ENCODE measurements at regions not wholly inside any gene's neighbourhood (a gene's known extent, or its start where the extent isn't known, plus 50 kb on each side); places are given as distances from the start of the nearest gene placed in this dataset.
A peak's percentile ranks its signal among the peaks of the same experiment; 100 is the strongest.

DNA sequence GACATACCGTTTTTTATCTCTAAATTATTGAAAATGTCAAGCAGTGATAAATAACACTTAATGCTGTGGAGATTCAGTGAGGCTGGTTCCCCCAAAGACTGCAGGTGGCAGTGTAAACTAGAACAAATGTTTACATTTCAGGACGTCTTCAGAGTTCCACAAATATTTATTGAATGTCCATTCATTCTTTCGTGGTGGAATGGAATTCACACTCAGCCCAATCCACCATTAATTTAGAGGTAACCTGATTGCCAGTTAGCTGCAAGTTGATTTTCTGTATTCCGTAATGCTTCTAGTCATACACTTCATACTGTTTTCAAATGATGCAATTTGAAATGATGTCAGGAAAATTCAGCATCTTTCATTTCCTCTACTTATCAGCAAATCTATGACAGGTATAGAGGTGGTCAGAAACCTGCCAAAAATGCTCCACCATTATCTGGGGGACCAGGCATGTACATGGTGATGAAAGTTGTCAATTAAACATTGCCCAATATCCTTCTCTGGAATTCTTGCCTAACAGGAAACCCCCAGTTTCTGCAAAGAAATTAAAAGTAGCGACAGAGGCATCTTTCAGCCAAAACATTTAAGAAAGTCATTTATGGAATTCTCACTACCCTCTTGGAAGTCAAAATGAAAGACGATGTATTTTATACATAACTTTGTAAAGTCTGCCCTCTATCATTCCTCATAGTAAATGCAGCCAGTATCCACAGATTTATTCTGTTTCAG, 94.3 kb upstream of the BMAL1 start:
- Histone ChIP-seq H3K27ac (replicated peaks in 1 of 4) (no peak overlapping the region), H3K27me3 (no peaks in the 10 kb centered on the region)
- intact Hi-C loops (cut with DNase I) = loop anchor here (2.0 kb wide), 1 partner anchor 218 kb away; no protein-coding TSS in a partner anchor

DNA sequence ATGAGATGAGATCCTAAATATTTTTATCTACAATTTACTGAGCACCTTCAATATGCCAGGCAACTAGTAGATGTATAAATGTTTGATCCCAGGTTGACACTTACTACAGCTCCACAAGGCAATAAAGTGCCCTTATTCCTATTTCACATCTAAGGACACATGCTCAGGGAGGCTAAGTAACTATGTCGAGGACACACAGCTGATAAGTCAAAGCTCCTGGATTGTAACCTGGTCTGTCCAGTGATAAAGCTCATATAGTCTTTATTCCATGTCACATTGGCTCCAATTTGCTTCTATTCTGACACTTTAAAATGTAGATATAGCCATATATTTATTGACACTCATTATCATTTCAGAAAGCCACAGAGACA, 93.8 kb upstream of the BMAL1 start:
- WGBS = 100% methylated on average over 1 of the region's 1 CpG
- no peak overlapping the region for H3K4me3 ChIP-seq
- DNase-seq (ENCODE audit: extremely low spot score) = no peak
- peaks cover 0 to 10% (median 6%) of the 10 kb centered on the region in 4 donors for H3K9me3 ChIP-seq
- intact Hi-C loops (cut with DNase I) = loop anchor here (2.0 kb wide), 1 partner anchor 219 kb away; no protein-coding TSS in a partner anchor
- no peaks in the 10 kb centered on the region for H3K27me3 ChIP-seq
- no peaks in the 10 kb centered on the region for H3K36me3 ChIP-seq
- TF ChIP-seq POLR2A (IDR thresholded peaks at IDR 0.05; ENCODE audit: low read depth) (no peak), POLR2AphosphoS5 (IDR thresholded peaks at IDR 0.05) (no peak), EP300 (IDR thresholded peaks at IDR 0.05) (no peak)
- TF ChIP-seq, protein P1, sequence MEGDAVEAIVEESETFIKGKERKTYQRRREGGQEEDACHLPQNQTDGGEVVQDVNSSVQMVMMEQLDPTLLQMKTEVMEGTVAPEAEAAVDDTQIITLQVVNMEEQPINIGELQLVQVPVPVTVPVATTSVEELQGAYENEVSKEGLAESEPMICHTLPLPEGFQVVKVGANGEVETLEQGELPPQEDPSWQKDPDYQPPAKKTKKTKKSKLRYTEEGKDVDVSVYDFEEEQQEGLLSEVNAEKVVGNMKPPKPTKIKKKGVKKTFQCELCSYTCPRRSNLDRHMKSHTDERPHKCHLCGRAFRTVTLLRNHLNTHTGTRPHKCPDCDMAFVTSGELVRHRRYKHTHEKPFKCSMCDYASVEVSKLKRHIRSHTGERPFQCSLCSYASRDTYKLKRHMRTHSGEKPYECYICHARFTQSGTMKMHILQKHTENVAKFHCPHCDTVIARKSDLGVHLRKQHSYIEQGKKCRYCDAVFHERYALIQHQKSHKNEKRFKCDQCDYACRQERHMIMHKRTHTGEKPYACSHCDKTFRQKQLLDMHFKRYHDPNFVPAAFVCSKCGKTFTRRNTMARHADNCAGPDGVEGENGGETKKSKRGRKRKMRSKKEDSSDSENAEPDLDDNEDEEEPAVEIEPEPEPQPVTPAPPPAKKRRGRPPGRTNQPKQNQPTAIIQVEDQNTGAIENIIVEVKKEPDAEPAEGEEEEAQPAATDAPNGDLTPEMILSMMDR (IDR thresholded peaks at IDR 0.05) = no peak
- H3K27ac ChIP-seq (replicated peaks in 1 of 4) = no peak overlapping the region
- H3K4me1 ChIP-seq = peaks cover 4 to 9% (median 8%) of the 10 kb centered on the region in 4 donors

More for the DNA sequence above, 94.3 kb upstream of the BMAL1 start:
- 9% methylated on average over 6 of the region's 6 CpGs for WGBS
- Histone ChIP-seq H3K4me1 (peaks cover 4 to 9% (median 8%) of the 10 kb centered on the region in 4 donors), H3K9me3 (peaks cover 0 to 5% (median 4%) of the 10 kb centered on the region in 4 donors), H3K4me3 (peak overlapping the region in 2 of 4 donors; percentile 6 to 26), H3K36me3 (no peaks in the 10 kb centered on the region)
- no peak for TF ChIP-seq POLR2A (IDR thresholded peaks at IDR 0.05; ENCODE audit: low read depth)
- TF ChIP-seq, protein P1 (IDR thresholded peaks at IDR 0.05) = peak; percentile 37 to 56 (median 45)
- TF ChIP-seq EP300 (IDR thresholded peaks at IDR 0.05) = no peak
- no peak for TF ChIP-seq POLR2AphosphoS5 (IDR thresholded peaks at IDR 0.05)
- no peak for DNase-seq (ENCODE audit: extremely low spot score)

DNA sequence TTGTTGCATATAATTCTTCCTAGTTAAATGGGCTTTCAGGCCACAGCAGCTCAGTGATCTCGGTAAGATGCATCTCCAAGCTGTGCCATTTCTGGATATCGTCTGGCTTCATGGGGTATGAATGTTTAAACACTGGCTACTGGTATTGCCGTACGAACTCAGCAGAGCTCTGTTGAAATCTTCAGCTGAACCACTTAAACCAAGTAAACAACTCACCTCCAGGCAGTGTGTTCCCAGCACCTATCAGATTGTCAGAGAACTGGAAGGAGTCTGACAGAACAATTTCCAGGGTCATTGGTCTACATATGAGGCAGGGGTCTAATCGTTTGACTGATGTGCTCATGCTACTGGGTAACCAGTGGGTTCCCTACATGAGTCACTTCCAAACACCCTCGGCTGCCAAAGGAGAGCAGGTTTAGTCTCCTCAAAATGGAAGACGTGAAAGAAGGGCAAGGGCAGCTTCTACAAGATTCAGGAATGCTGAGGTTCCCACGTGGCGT, 93.2 kb upstream of the BMAL1 start:
- H3K4me1 ChIP-seq = peaks cover 4 to 9% (median 8%) of the 10 kb centered on the region in 4 donors
- TF ChIP-seq POLR2AphosphoS5 (IDR thresholded peaks at IDR 0.05) (no peak), EP300 (IDR thresholded peaks at IDR 0.05) (no peak), POLR2A (IDR thresholded peaks at IDR 0.05; ENCODE audit: low read depth) (no peak)
- TF ChIP-seq, protein P1 (IDR thresholded peaks at IDR 0.05) = no peak
- intact Hi-C loops (cut with DNase I) = no loop called here
- no peak for DNase-seq (ENCODE audit: extremely low spot score)
- H3K27ac ChIP-seq (replicated peaks in 1 of 4) = no peak overlapping the region
- H3K27me3 ChIP-seq = no peaks in the 10 kb centered on the region
- WGBS = 85% methylated on average over 9 of the region's 9 CpGs
- no peak overlapping the region for H3K4me3 ChIP-seq
- H3K36me3 ChIP-seq = no peaks in the 10 kb centered on the region
- peaks cover 0 to 11% (median 6%) of the 10 kb centered on the region in 4 donors for H3K9me3 ChIP-seq

DNA sequence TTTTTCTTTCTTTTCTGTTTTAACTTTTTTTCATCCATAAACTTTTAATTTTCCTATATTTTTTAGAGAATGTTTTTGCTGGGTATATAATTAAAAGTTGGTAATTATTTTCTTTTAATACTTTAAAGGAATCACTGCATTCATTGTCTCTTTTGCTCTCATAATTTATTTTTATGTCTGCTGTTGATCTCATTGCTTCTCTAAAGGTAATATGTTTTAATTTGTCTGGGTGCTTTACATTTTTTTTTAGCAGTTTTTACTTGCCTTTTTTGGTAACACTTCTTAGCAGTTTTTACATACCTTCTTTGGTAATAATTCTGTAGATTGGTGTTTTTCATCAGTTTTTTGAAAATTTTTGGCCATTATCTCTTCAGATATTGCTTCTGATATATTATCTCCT, 89.4 kb upstream of the BMAL1 start:
- no peaks in the 10 kb centered on the region for H3K27me3 ChIP-seq
- no peak overlapping the region for H3K27ac ChIP-seq (replicated peaks in 1 of 4)
- peaks cover 3 to 5% (median 4%) of the 10 kb centered on the region in 4 donors for H3K4me1 ChIP-seq
- no peak for DNase-seq (ENCODE audit: extremely low spot score)
- H3K9me3 ChIP-seq = peaks cover 0 to 11% (median 6%) of the 10 kb centered on the region in 4 donors
- H3K36me3 ChIP-seq = no peaks in the 10 kb centered on the region
- intact Hi-C loops (cut with DNase I) = no loop called here
- no peak overlapping the region for H3K4me3 ChIP-seq
- TF ChIP-seq, protein P1 (IDR thresholded peaks at IDR 0.05) = no peak
- no peak for TF ChIP-seq POLR2A (IDR thresholded peaks at IDR 0.05; ENCODE audit: low read depth)
- TF ChIP-seq EP300 (IDR thresholded peaks at IDR 0.05) = no peak
